ENCODE measurements at regions not wholly inside any gene's neighbourhood (a gene's known extent, or its start where the extent isn't known, plus 50 kb on each side); places are given as distances from the start of the nearest gene placed in this dataset.

- no peak for TF ChIP-seq CTCF (IDR thresholded peaks at IDR 0.05; ENCODE audit: low read depth, low read length, poor library complexity, severe bottlenecking)
- TF ChIP-seq EZH2phosphoT487 (IDR thresholded peaks at IDR 0.05; ENCODE audit: borderline replicate concordance, low read length): no peak
These were observed 78.7 kb downstream of the ETS2 start for GRCh38 chr21:38884440-38884839.
